DND-41 (cell line): ENCODE measurements at regions not wholly inside any gene's neighbourhood (a gene's known extent, or its start where the extent isn't known, plus 50 kb on each side); places are given as distances from the start of the nearest gene placed in this dataset.

Experiments used
- EZH2 ChIP-seq: IDR thresholded peaks from 3 replicates; pipeline ENCODE4 v1.6.1; 2012; ENCODE audit warnings: borderline replicate concordance, low read depth, mild to moderate bottlenecking, moderate library complexity, low read length, inconsistent platforms; ENCODE audit not compliant: severe bottlenecking
- TF ChIP-seq, protein P1 (sequence below): IDR thresholded peaks from 2 replicates; pipeline ENCODE4 v1.5.1; 2012; ENCODE audit warnings: borderline replicate concordance, low read length, moderate library complexity, mild to moderate bottlenecking; ENCODE audit not compliant: poor library complexity, severe bottlenecking; ENCODE audit errors: extremely low read depth

DNA sequence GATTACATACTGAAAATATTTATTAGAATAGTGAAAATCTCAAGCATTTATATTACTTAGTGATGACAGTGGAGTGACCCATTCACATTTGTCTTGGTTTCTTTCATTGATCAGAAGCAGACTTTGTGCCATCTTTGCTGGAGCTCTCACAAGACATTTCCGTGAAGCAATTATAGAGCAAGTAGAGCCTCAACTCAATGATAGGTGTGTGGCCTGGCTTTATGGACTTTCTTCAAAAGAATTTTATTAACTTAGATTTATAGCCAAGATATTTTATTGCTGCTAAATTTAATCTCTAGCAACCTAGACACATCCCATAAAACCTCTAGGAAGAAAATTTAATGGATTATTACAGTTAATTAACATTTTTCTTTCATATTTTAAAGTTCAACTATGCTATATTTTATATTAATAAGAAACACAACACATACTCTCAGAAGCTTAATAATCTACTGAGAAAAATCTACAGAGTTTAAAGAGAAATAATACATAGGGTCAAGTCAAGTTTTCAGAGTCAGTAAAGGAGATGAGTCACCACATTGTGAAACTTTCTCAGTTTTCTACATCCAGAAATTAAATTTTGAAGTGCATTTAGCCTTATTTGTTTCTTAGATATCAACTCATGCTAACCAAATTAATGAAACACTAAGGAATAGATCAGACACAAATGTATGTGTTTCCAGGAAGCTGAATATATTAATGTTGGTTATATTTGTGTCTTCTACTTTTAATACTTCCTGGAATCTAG, 160.5 kb downstream of the LACC1 start:
- TF ChIP-seq, protein P1, sequence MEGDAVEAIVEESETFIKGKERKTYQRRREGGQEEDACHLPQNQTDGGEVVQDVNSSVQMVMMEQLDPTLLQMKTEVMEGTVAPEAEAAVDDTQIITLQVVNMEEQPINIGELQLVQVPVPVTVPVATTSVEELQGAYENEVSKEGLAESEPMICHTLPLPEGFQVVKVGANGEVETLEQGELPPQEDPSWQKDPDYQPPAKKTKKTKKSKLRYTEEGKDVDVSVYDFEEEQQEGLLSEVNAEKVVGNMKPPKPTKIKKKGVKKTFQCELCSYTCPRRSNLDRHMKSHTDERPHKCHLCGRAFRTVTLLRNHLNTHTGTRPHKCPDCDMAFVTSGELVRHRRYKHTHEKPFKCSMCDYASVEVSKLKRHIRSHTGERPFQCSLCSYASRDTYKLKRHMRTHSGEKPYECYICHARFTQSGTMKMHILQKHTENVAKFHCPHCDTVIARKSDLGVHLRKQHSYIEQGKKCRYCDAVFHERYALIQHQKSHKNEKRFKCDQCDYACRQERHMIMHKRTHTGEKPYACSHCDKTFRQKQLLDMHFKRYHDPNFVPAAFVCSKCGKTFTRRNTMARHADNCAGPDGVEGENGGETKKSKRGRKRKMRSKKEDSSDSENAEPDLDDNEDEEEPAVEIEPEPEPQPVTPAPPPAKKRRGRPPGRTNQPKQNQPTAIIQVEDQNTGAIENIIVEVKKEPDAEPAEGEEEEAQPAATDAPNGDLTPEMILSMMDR, result no peak
- TF ChIP-seq EZH2, result no peak
